HG03045 (cell line): ENCODE measurements at regions not wholly inside any gene's neighbourhood (a gene's known extent, or its start where the extent isn't known, plus 50 kb on each side); places are given as distances from the start of the nearest gene placed in this dataset.
A peak's percentile ranks its signal among the peaks of the same experiment; 100 is the strongest.

Source experiments
- ATAC-seq: cut with Tn5 transposase; IDR thresholded peaks from one replicate; pipeline ENCODE4 v1.9.1; 2021; ENCODE audit warnings: mild to moderate bottlenecking, moderate library complexity; ENCODE audit not compliant: unreplicated experiment

DNA sequence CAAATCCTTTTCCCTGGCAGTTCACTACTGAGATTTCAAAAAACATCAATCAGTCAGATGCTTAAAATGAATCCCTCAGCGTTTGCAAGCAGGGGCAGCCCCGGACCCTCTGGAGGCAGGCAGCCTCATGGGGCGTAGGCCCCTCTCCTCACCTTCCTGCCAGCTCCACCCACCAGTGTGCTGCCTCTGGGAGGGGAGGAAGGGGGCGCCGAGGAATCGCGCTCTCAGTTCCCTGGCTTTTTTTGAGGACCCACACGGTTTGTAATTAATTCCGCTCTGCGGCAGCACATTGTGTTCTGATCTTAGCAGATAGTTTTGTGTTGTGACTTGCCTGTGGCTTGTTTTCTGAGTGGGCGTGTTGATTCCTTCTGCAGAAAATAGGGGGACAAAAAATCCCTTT is 159.9 kb downstream of the KLF13 start:
- no peak for ATAC-seq

DNA sequence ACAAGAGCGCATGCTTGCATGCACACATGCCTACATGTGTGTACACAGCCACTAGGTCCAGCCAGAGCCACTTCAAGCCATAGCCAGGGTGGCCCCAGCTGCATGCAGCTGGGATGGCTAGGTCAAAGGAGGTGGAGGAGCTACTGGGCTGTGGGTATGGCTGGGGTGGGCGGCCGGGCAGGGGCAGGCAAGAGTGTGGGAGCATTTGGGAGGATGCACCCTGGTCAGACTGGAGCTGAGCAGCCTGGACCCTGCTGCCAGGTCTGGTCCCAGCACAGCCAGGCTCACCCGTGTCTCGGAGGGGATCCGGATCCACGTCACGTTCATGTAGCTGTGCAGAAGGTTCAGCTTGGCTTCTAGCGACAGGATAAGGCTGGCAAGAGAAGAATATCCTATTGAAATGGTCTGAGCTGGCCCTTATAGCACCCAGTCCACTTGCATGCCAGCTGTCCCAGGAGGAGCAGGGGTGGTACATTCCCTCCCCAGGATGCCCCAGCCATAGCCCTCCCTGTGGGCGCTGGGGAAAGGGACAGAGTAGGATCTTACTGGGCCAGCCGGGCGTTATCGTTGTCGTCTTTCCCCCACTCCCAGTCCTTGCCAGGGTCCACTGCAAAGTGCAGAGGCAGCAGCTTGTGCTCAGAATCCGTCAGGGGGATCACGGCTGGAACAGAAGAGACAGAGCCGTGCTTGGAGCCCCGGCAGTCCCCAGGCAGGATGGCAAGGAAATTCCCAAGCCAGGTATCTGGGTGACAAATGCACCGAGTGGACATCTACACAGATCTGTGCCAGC is 160.5 kb downstream of the KLF13 start:
- ATAC-seq: no peak

DNA sequence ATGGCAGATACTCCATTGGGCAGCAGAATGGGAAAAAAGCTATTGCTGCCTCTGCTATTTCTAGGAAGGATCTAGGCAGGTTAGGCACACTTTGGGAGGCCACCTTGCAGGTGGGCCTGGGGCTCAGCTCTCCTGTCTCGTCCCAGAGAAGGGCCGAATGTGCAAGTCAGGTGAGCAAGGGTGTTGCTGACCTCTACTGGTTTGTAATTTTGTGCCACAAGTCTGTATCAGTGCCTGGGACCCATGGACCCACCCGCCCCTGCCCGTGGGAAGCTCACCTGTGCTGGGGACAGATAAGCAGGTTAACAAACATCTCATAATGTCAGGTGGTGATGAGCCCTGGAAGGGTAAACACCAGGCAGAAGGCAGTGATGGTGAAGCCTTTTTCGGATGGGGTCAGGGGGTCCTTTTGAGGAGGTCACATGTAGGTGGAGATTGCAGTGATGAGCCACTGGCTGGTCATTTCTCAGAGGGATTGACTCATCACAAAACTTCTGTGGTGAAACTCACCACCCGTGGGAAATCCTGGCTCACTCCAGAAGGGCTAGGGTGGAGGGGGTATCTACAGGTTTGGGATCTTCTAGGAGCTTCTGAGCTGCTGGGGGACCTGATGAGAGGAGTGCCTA is 161.3 kb downstream of the KLF13 start:
- ATAC-seq: peak; percentile 41

DNA sequence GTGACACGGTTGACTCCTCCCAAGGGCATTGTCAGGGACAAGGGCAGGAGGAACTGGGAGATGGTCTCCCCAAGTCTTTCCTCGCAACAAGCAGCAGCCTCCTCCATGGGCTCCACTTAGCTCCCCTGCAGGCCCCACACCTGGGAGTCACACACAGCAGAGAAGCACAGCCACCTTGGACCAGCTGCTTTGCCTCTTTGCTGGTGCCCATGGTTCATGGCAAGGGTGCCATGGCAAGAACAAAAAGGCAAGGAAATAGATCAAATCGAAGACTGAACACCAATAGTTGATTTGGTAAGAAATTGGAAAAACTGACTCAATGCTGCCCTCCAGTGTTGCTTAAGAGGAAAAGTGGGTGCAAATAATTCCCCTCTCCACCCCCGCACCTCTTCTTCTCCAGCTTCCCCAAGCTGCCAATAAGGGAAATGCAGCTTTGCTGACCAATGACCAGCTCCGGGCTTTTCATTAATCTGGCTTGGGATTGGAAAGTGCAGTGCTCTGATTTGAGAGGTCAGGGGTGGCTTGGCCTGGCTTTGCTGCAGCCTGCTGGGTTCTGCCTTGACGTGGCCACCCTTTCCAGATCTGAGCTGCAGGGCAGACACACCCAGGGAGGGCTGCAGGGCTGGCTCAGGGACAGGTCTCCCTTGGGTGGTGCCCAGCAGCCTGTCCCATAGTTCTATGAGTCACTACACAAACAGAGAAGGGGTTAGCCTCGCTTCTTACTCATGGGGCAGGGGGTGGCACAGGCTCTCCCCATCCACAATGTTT is 162.0 kb downstream of the KLF13 start:
- peak; percentile 36 for ATAC-seq

DNA sequence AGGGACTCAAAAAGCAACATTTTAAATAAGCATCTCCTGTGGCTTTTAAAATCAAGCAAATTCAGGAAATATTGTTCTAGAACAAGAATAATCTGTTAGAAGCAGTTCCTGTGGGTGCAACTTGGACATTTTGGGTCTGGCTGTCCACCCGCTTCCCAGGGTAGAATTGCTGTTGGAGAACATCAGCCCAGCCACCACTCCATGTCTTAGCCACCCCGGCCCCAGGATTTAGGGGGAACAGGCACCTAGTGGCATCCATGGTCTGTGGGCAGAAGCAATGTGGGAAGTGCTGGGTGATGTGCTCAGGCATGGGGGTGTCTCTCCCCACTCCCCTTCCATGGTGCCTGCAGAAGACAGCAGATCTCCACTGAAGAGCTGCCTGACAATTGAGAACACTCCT is 162.6 kb downstream of the KLF13 start:
- ATAC-seq: no peak

DNA sequence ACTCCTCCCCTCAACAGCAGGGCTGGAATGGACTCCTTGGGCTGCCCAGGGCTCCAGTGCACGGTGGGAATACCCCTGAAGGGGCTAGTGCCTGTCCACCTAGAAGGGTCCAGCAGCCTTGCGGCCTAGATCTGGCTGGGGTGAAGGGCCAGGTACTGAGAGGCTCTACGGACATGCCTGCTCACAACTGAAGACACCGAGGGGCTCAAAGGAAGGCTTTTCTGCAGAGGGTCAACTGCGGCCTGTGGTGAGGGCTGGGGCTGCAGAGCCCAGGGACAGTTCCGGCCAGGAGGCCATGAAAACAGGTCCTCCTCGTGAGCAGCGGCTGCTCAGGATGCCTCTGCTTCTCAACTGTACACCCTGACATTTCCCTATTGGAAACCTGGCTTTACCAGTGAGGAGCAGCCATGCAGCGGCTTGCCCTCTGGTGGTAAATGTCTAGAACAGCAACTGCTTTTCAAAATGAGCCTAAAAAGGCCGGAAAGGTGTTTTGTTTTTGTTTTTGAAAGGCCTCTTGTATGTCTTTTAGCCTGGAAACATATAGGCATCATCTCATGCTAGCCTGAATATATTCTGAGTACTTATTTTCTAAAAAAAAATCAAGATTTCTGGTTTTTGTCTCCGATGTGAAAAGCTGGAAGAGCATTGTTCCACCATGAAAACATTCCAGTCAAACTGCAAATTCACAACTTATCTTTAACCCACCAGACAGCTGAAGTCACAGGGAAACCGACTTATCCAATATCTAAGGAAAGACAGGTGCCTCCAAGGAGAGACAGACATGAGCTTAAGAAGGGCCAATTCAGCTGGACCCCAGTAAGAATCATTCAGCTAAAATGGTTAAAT is 163.4 kb downstream of the KLF13 start:
- ATAC-seq: no peak

DNA sequence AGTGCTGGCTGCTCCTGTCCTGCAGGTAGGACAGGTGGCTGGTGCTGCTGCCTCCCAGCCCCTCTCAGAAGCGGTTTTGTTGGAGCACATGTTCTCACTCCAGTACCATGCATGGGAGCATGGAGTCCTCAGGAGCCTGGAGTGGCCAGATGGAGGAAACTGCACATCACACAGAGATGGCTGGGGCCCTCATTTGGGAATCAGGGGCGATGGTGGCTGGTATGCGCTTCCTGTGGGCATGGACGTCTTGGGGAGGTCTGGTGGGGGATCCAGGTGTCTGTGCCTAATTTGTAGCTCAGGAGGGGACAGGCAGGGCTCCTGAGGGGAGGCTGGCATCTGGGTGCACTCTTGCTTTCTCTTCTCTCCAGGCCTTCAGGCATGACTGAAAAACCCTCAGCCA is 168.2 kb downstream of the KLF13 start:
- ATAC-seq: no peak

DNA sequence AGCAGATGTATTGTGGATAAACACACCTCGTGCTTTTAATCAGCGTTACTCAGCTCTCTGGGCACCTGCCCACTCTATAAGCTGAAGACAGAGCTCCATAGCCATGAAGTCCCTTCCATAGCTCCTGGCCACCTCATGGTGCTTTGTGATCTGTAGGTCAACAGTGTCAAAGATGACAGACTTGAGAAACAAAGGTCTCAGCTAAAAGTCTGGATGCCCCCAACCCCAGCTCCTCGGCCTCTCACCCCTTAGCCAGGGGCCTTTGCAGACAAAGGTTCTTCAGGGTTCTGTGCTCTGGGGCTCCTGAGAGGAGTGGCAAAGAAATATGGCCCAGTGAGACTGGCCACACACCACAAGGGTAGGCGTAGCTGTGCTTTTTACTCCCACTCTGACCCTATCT is 168.6 kb downstream of the KLF13 start:
- no peak for ATAC-seq

DNA sequence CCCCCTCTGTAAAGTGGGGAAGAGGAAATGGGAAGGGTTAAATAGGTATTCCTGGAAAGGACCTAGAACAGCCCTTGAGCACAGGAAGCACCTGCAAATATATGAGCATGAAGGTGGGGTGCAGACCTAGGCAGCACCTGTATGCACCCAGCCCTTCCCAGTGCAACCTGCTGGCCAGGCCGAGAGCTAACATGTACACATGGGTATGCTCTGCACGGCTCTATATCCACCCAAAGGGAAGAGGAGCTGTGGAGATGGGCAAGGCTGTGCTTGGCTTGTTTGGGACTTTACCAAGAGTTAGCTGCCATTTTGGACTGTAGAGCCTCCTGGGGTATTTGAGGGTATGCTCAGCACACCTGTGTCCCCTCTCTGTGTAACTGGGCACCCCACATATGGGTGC is 171.2 kb downstream of the KLF13 start:
- no peak for ATAC-seq

DNA sequence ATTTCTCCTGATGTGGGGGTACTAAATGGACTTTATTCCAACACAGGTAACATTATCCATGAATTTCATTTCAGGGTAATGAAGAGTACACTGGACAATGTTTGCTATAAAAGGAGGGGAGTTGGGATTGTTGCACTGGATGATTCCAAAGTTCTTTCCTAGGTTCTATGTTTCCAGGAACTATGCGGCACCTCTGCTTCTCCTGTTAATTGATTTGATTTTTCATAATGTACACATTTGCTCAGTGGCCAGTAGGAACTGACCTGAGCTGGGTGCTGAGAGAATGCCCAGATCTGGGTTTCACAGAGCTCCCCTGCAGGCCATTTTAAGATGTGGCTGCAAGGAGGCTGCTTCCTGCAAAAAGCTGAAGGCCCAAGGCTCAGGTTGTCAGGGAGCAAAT is 171.7 kb downstream of the KLF13 start:
- no peak for ATAC-seq

DNA sequence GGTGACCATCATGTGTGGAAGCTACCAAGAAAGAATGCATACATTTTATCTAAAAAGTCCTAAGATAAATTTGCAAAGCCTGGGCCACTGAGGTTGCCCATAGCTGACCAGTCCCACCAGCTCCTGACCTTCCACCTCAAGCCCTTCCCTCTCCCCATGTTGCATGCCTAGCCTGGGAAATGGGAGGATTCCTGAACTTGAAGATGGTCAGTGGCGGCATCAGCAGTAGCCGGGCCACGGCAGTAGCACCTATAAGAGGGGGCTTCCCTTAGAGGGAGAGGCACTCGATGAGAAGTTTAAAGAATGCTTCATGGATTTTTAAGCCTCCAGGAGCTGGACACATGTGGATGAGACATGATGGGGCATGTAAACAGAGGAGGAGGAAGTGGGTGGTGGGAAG is 172.1 kb downstream of the KLF13 start:
- no peak for ATAC-seq

DNA sequence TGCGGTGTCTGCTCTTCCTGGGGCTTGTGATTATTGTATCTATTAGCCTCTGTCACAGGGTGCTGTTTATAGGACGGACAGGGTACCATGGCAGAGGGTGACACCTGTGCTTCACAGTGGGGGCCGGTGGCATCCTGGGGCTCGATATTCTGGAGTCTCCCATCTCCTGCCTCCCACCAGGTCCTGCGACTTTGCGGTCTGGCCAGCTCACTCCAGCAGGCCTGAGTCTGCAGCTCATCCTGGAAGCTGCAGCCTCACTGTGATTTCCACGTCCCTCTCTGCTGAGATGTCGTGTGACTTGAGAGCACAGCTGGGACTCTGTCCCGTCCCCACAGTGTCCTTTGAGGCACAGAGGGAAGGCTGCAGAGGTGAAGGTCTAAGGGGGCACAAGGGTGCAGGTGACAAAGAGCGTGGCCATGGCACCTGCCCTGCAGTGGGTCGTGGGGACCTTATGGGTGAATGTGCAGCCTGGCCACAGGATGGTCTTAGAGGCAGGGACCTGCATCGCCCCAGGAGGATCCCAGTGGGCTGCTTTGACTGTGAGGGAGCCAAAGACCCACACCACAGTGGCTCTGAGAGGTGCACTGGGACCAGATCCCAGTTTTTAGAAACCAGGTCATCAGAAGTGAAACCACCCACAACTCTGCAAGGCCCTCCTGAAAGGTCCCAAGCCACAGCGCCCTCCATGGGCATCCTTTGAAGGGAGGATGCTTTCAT is 172.8 kb downstream of the KLF13 start:
- no peak for ATAC-seq

DNA sequence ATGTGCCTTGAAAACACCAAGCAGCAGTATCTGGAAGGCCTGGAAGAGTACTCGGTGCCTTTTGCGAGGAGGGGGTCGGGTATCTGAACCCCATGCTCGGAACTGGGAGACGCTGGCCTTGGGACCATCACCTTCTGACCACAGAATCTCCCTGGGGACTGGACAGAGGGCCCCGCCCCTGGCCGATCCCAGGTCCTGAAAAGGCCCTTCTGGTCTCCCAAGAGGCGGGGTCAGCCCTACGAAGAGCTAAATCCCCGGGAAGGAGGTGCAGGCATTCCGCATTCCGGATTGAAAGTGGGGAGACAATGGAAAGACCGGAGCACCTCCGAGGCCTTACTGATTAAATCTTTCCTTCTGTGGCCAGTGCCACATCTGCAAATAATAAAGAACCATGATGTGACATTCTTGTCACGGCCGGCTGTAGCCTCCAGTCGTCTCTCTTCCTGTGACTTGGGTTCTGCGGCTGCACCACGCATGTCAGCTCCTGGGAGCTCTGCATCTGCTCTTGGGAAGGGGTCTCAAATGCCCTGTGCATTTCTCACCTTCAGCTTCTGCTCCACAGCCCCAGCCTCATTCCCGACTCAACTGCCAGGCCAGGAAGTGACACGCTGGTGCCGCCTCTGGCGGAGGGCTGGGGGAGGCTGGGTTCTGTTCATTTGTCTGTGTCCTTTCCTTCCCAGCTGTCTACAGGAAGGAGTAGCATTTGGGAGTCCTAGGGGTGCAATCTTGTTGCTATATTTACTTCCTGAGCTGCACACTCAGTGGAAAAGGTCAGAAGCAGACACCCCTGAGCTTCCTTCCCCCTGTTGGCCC is 173.5 kb downstream of the KLF13 start:
- no peak for ATAC-seq

DNA sequence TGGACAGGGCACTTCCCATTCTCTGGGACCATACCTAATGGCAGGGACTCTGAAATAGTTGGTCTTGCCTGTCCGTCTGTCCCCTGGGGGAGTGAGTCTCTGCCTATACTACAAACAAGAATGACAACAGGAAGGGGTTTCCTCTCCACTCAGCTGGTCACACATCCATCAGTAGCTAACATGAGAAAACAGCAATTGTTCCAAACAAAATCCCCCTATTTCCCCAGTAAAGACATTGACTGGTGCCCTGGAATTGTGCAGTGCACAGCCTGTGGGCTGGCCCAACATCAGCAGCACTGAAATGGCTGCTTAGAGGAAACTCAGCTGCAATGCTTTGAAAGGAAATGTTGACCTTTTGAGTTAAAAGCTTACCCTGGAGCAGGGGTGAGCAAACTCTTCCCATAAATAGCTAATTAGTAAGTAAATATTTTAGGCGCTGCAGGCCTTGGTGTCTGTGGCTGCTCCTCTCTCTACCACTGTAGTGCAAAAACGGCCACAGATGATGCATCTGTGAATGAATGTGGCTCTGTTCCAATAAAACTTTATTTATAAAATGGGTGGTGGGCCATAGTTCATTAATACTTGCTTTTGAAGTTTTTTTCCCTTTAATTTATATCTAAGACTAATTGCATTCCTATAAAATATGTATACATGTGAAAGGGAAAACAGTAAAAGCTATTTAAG is 174.3 kb downstream of the KLF13 start:
- ATAC-seq: no peak

DNA sequence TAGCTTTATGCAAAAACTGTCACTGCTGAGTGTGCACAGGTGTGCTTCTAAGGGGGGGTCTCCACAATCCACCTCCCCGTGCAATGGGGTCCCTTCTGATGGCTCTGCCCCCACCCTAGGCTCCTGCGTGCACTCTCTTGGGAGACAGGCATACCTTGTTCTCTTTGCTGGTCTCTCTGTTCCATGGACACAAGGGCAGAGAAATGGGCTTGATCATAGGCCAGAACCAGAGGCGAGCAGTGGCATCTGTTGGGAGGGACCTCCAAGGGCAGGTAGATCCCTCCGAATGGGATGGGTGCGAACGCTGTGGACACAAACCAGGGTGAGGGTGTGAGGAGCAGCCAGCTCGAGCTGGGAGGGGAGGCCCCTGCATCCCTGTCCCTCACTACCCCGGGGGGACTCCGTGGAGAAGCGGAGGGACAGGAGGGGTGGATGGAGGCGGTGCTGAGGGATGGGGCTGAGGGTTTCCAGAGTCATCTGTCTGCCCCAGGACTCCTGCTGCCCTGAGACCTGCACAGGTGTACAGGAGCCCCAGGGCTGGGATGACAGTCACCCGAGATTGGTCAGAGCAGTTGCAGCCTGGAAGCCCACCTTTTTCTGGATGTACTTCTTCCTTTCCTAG is 175.0 kb downstream of the KLF13 start:
- no peak for ATAC-seq

DNA sequence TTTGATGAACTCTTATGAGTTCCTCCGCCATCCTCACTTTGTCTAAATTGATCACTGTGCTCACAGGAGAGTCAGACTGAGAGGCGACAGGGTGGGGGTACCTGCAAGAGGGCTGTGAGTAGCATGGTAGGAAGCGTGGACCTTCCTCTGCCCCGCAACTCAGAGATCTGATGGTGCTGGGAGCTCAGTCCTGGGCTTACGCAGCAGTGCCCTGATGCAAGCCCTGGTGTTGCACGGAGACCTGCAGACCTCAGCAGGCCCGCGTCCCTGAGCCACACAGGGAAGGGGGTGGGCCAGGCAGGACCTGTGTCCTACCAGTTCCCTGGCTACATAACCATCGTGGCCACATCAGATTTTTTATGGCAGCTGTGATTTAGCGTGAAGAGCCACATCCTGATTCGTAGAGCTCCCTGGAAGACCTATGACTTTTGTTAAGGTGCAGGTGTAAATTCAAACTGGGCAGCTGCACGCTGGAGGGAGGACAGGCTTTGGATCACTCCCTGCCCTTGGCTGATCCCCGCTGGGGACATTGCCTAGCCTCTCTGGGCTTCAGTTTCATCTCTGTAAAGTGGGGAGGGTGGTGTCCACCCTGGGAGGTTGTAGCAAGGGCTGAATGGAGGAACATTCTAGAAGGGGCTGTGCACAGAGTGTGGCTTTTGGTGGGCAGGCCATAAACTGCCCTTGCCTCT is 176.1 kb downstream of the KLF13 start:
- ATAC-seq: no peak

DNA sequence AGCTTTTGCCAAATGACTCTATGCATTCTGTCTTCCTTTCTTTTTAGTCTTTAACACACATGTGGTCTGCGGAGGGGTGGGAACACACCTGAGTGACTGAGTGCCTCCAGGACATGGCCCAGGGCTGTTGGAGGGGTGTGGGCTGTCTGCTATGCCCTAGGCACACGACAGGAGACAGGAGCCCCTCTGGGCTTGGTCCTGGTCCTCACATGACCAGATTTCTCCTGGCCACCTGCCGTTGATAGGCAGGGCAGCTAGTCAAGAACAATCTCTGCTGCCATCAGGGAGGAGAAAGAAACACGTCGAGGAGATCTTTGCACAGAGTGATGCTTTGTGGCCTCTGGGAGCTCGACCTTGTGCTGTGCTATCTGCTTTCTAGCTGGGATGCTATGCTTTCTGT is 176.6 kb downstream of the KLF13 start:
- ATAC-seq: no peak
